Gastroesophageal sphincter (tissue), 4 donors: ENCODE measurements at regions not wholly inside any gene's neighbourhood (a gene's known extent, or its start where the extent isn't known, plus 50 kb on each side); places are given as distances from the start of the nearest gene placed in this dataset.

Experiments
- ATAC-seq: fragments of 150-250 bp; one replicate; pipeline ENCODE4 v1.9.1; 2016; ENCODE audit warnings: mild to moderate bottlenecking, moderate library complexity
- H3K27ac ChIP-seq, 4 donors: fragments of 200-600 bp; sonication (generic) in 3 of 4; 1 replicate in 3 of 4; 2 replicates in 1 of 4; pipeline ENCODE4 v1.5.1; 2016 to 2019
- H3K27me3 ChIP-seq: fragments of 200-600 bp; sonication (generic); one replicate; pipeline ENCODE4 v1.5.1; 2019
- H3K36me3 ChIP-seq, 2 donors: fragments of 200-600 bp; sonication (generic); one replicate each; pipeline ENCODE4 v1.5.1; 2019; ENCODE audit warnings: control low read depth in 1 of 2
- H3K4me1 ChIP-seq, 3 donors: fragments of 200-600 bp; sonication (generic); 1 replicate in 2 of 3; 2 replicates in 1 of 3; pipeline ENCODE4 v1.5.1; 2016 to 2019; ENCODE audit warnings: control low read depth in 2 of 3
- H3K4me3 ChIP-seq, 2 donors: fragments of 200-600 bp; sonication (generic); one replicate each; pipeline ENCODE4 v1.5.1; 2019; ENCODE audit warnings: mild to moderate bottlenecking in 1 of 2, moderate library complexity in 1 of 2
- H3K9me3 ChIP-seq, 3 donors: fragments of 200-600 bp; sonication (generic); one replicate each; pipeline ENCODE4 v1.5.1; 2017 to 2019; ENCODE audit warnings: control low read depth in 2 of 3
- CTCF ChIP-seq, 4 experiments: fragments of 200-600 bp in 2 of 4; fragments of 450-650 bp in 2 of 4; sonication (generic) in 1 of 4; IDR thresholded peaks; one replicate each; pipeline ENCODE4 v1.5.1; 2017 to 2019; ENCODE audit warnings: antibody characterized with exemption in 4 of 4, mild to moderate bottlenecking in 2 of 4, moderate library complexity in 2 of 4
- EP300 ChIP-seq: sonication (generic); formaldehyde crosslinking; IDR thresholded peaks from one replicate; pipeline ENCODE4 v1.6.1; 2017; ENCODE audit warnings: antibody characterized with exemption, mild to moderate bottlenecking
- POLR2A ChIP-seq, 2 donors: fragments of 450-650 bp; IDR thresholded peaks; one replicate each; pipeline ENCODE4 v1.6.1; 2017; ENCODE audit warnings: antibody characterized with exemption in 2 of 2, mild to moderate bottlenecking in 2 of 2, moderate library complexity in 1 of 2
- POLR2AphosphoS5 ChIP-seq: sonication (generic); formaldehyde crosslinking; IDR thresholded peaks from one replicate; pipeline ENCODE4 v1.6.1; 2017; ENCODE audit warnings: antibody characterized with exemption
- WGBS, 2 donors: methylation state at CpG; one replicate each; pipeline ENCODE4 v1.1.5; 2018; ENCODE audit warnings: low coverage in 1 of 2; 5-methylcytosine and 5-hydroxymethylcytosine counted together

- Histone ChIP-seq H3K27me3 (no peaks in the 10 kb centered on the region), H3K27ac (no peak overlapping the region), H3K36me3 (no peaks in the 10 kb centered on the region), H3K4me1 (no peaks in the 10 kb centered on the region), H3K4me3 (no peak overlapping the region), H3K9me3 (peaks cover 0 to 4% (median 0%) of the 10 kb centered on the region in 3 donors)
- ATAC-seq = no peak
- TF ChIP-seq EP300 (no peak), POLR2AphosphoS5 (no peak)
- WGBS, 2 donors = 82 to 83% methylated on average over 1 of the region's 1 CpG
Observed at GRCh38 chr4:43556262-43556661, 663.7 kb downstream of the GRXCR1 start.

- H3K4me3 ChIP-seq = no peak overlapping the region
- no peaks in the 10 kb centered on the region for H3K4me1 ChIP-seq
- no peak overlapping the region for H3K27ac ChIP-seq
- H3K36me3 ChIP-seq = no peaks in the 10 kb centered on the region
- ATAC-seq = no peak
- WGBS, 2 donors = 82% methylated on average over 1 of the region's 1 CpG; no CpG with 5 or more reads in 1 of the 2 donors
- H3K9me3 ChIP-seq = no peaks in the 10 kb centered on the region
- H3K27me3 ChIP-seq = no peaks in the 10 kb centered on the region
- TF ChIP-seq CTCF (IDR thresholded peaks at IDR 0.05) (no peak), EP300 (no peak), POLR2AphosphoS5 (no peak), POLR2A (IDR thresholded peaks at IDR 0.05) (no peak)
Observed at GRCh38 chr4:43560047-43560446, 667.5 kb downstream of the GRXCR1 start.

- Histone ChIP-seq H3K4me3 (no peak overlapping the region), H3K36me3 (no peaks in the 10 kb centered on the region), H3K4me1 (no peaks in the 10 kb centered on the region), H3K27me3 (no peaks in the 10 kb centered on the region), H3K9me3 (no peaks in the 10 kb centered on the region), H3K27ac (no peak overlapping the region)
- ATAC-seq = no peak
- WGBS, 2 donors = 36 to 71% methylated on average over 1 of the region's 1 CpG
- no peak for TF ChIP-seq CTCF (IDR thresholded peaks at IDR 0.05)
- no peak for TF ChIP-seq POLR2A (IDR thresholded peaks at IDR 0.05)
- TF ChIP-seq POLR2AphosphoS5 = no peak
- TF ChIP-seq EP300 = no peak
Observed at GRCh38 chr4:43564107-43564506, 671.6 kb downstream of the GRXCR1 start.

GRCh38 chr4:43564591-43564990, 672.1 kb downstream of the GRXCR1 start:
- no peak overlapping the region for H3K4me3 ChIP-seq
- H3K27ac ChIP-seq = no peak overlapping the region
- no peak for ATAC-seq
- H3K4me1 ChIP-seq = no peaks in the 10 kb centered on the region
- no peaks in the 10 kb centered on the region for H3K27me3 ChIP-seq
- no peaks in the 10 kb centered on the region for H3K36me3 ChIP-seq
- TF ChIP-seq CTCF (IDR thresholded peaks at IDR 0.05) = no peak
- no peak for TF ChIP-seq POLR2AphosphoS5
- TF ChIP-seq POLR2A (IDR thresholded peaks at IDR 0.05) = no peak
- no peak for TF ChIP-seq EP300
- no peaks in the 10 kb centered on the region for H3K9me3 ChIP-seq

- Histone ChIP-seq H3K36me3 (no peaks in the 10 kb centered on the region), H3K9me3 (no peaks in the 10 kb centered on the region), H3K4me3 (no peak overlapping the region), H3K4me1 (no peaks in the 10 kb centered on the region), H3K27ac (no peak overlapping the region), H3K27me3 (no peaks in the 10 kb centered on the region)
- 77 to 86% methylated on average over 2 of the region's 2 CpGs for WGBS, 2 donors
- no peak for ATAC-seq
- no peak for TF ChIP-seq POLR2AphosphoS5
- no peak for TF ChIP-seq POLR2A (IDR thresholded peaks at IDR 0.05)
- no peak for TF ChIP-seq CTCF (IDR thresholded peaks at IDR 0.05)
- TF ChIP-seq EP300 = no peak
Observed at GRCh38 chr4:43567644-43568043, 675.1 kb downstream of the GRXCR1 start.

- 58 to 79% methylated on average over 4 of the region's 4 CpGs for WGBS, 2 donors
- no peaks in the 10 kb centered on the region for H3K27me3 ChIP-seq
- H3K4me3 ChIP-seq = no peak overlapping the region
- ATAC-seq = no peak
- H3K27ac ChIP-seq = no peak overlapping the region
- no peaks in the 10 kb centered on the region for H3K9me3 ChIP-seq
- TF ChIP-seq POLR2AphosphoS5 = no peak
- TF ChIP-seq EP300 = no peak
- TF ChIP-seq CTCF (IDR thresholded peaks at IDR 0.05) = no peak
- no peak for TF ChIP-seq POLR2A (IDR thresholded peaks at IDR 0.05)
- no peaks in the 10 kb centered on the region for H3K36me3 ChIP-seq
- no peaks in the 10 kb centered on the region for H3K4me1 ChIP-seq
Observed at GRCh38 chr4:43586813-43587212, 694.3 kb downstream of the GRXCR1 start.
